Mesendoderm (in vitro differentiated cells): ENCODE measurements at regions not wholly inside any gene's neighbourhood (a gene's known extent, or its start where the extent isn't known, plus 50 kb on each side); places are given as distances from the start of the nearest gene placed in this dataset.
"Not testable (repeated sequence)": the region's sequence is repeated elsewhere in the genome, so short reads cannot be mapped to it uniquely, and the experiment has no call there.

Source experiments
- DNase-seq: peaks from one replicate; pipeline ENCODE4 v3.0.0; 2013
- H2AK5ac ChIP-seq: 2 replicates; pipeline ENCODE4 v1.6.1; 2013; ENCODE audit warnings: low read length, inconsistent platforms
- H2BK120ac ChIP-seq: 2 replicates; pipeline ENCODE4 v1.6.1; 2013; ENCODE audit warnings: low read depth, mild to moderate bottlenecking, low read length, moderate library complexity, mixed read lengths
- H2BK15ac ChIP-seq: replicated peaks from 2 replicates; pipeline ENCODE4 v1.6.1; 2013; ENCODE audit warnings: low read depth, mild to moderate bottlenecking, moderate library complexity
- H2BK5ac ChIP-seq: 2 replicates; pipeline ENCODE4 v1.6.1; 2013; ENCODE audit warnings: low read length, inconsistent platforms
- H3K18ac ChIP-seq: 2 replicates; pipeline ENCODE4 v1.6.1; 2013; ENCODE audit warnings: mild to moderate bottlenecking, low read length, mixed read lengths
- H3K23ac ChIP-seq: one replicate; pipeline ENCODE4 v1.6.1; 2013; ENCODE audit warnings: low read length
- H3K27ac ChIP-seq: 2 replicates; pipeline ENCODE4 v1.5.1; 2013; ENCODE audit warnings: low read depth, mild to moderate bottlenecking, inconsistent platforms, low read length, moderate library complexity
- H3K27me3 ChIP-seq: 2 replicates; pipeline ENCODE4 v1.6.1; 2013; ENCODE audit warnings: low read length, control low read depth, mild to moderate bottlenecking, inconsistent platforms; ENCODE audit not compliant: insufficient read depth, poor library complexity
- H3K36me3 ChIP-seq: 2 replicates; pipeline ENCODE4 v1.6.1; 2013; ENCODE audit warnings: low read length, inconsistent platforms; ENCODE audit not compliant: control insufficient read depth, insufficient read depth
- H3K4ac ChIP-seq: one replicate; pipeline ENCODE4 v1.6.1; 2013; ENCODE audit warnings: low read depth, mild to moderate bottlenecking, low read length, moderate library complexity
- H3K4me1 ChIP-seq: 2 replicates; pipeline ENCODE4 v1.6.1; 2013; ENCODE audit warnings: low read depth, low read length, inconsistent platforms; ENCODE audit not compliant: control insufficient read depth
- H3K4me2 ChIP-seq: 2 replicates; pipeline ENCODE4 v1.6.1; 2013; ENCODE audit warnings: low read length
- H3K4me3 ChIP-seq: 2 replicates; pipeline ENCODE4 v1.5.1; 2013; ENCODE audit warnings: mild to moderate bottlenecking, low read length
- H3K56ac ChIP-seq: one replicate; pipeline ENCODE4 v1.6.1; 2013; ENCODE audit warnings: low read length
- H3K79me1 ChIP-seq: 2 replicates; pipeline ENCODE4 v1.6.1; 2013; ENCODE audit warnings: low read length, inconsistent platforms
- H3K79me2 ChIP-seq: 2 replicates; pipeline ENCODE4 v1.6.1; 2013; ENCODE audit warnings: mild to moderate bottlenecking, low read length; ENCODE audit not compliant: control insufficient read depth, insufficient read depth
- H3K9ac ChIP-seq: 2 replicates; pipeline ENCODE4 v1.6.1; 2013; ENCODE audit warnings: low read length, inconsistent platforms
- H4K5ac ChIP-seq: one replicate; pipeline ENCODE4 v1.6.1; 2013; ENCODE audit warnings: low read length
- H4K8ac ChIP-seq: one replicate; pipeline ENCODE4 v1.6.1; 2013; ENCODE audit warnings: low read depth, mild to moderate bottlenecking, control low read depth, low read length, moderate library complexity
- WGBS: extraction: QIAGEN DNeasy Blood & Tissue Kit; methylation state at CpG from one replicate; pipeline ENCODE4 v1.1.7; 2013; ENCODE audit warnings: low lambda C conversion rate, missing lambda C conversion rate; ENCODE audit not compliant: insufficient coverage; ENCODE audit errors: extremely low coverage; 5-methylcytosine and 5-hydroxymethylcytosine counted together

GRCh38 chr12:24664161-24664880, 284.6 kb downstream of the BCAT1 start:
- Histone ChIP-seq H4K5ac (no peak overlapping the region), H2AK5ac (no peak overlapping the region), H3K27ac (no peak overlapping the region), H3K18ac (no peak overlapping the region), H3K79me2 (no peaks in the 10 kb centered on the region), H3K23ac (no peak overlapping the region), H3K56ac (no peak overlapping the region), H4K8ac (no peak overlapping the region), H2BK5ac (no peak overlapping the region), H3K36me3 (no peaks in the 10 kb centered on the region), H3K79me1 (no peaks in the 10 kb centered on the region), H2BK120ac (no peak overlapping the region), H3K4me3 (no peak overlapping the region), H3K4me2 (no peak overlapping the region), H3K4ac (no peak overlapping the region), H2BK15ac (no peak overlapping the region), H3K4me1 (no peaks in the 10 kb centered on the region), H3K27me3 (no peaks in the 10 kb centered on the region), H3K9ac (no peak overlapping the region)
- WGBS, result no CpG with 5 or more reads among the region's 9 CpGs
- no peak for DNase-seq

- no CpG with 5 or more reads among the region's 5 CpGs for WGBS
- no peak overlapping the region for H3K18ac ChIP-seq
- H3K36me3 ChIP-seq, result no peaks in the 10 kb centered on the region
Observed at GRCh38 chr12:24661657-24662096, 287.2 kb downstream of the BCAT1 start.

DNA sequence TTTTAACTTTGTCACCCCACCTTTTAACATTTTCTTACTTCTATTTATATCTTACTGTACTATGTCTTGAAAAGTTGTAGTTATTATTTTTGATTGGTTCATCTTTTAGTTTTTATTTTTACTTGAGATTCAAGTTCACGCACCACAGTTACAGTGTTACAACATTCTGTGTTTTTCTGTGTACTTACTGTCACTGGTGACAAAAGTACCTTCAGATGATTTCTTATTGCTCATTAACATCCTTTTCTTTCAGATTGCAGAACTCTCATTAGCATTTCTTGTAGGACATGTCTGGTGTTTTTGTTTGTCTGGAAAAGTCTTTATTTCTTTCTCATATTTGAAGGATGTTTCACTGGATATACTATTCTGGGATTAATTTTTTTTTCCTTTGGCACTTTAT, 289.9 kb downstream of the BCAT1 start:
- no peak overlapping the region for H4K8ac ChIP-seq
- no peaks in the 10 kb centered on the region for H3K4me1 ChIP-seq
- no peaks in the 10 kb centered on the region for H3K27me3 ChIP-seq
- H2BK15ac ChIP-seq, result no peak overlapping the region
- no peaks in the 10 kb centered on the region for H3K36me3 ChIP-seq
- no peak overlapping the region for H2AK5ac ChIP-seq
- WGBS, result no CpG with 5 or more reads among the region's 1 CpG
- H3K56ac ChIP-seq, result no peak overlapping the region
- H2BK5ac ChIP-seq, result no peak overlapping the region
- no peak overlapping the region for H3K4ac ChIP-seq
- H3K79me2 ChIP-seq, result no peaks in the 10 kb centered on the region
- H3K4me3 ChIP-seq, result no peak overlapping the region
- no peak overlapping the region for H3K9ac ChIP-seq
- H3K23ac ChIP-seq, result no peak overlapping the region
- no peak overlapping the region for H3K4me2 ChIP-seq
- H3K18ac ChIP-seq, result no peak overlapping the region
- DNase-seq, result no peak
- no peak overlapping the region for H4K5ac ChIP-seq
- H3K27ac ChIP-seq, result no peak overlapping the region
- no peak overlapping the region for H2BK120ac ChIP-seq
- no peaks in the 10 kb centered on the region for H3K79me1 ChIP-seq

More at GRCh38 chr12:24661657-24662096, 287.2 kb downstream of the BCAT1 start:
- Histone ChIP-seq H2BK120ac (no peak overlapping the region), H3K4me2 (no peak overlapping the region), H2BK5ac (no peak overlapping the region), H3K79me1 (no peaks in the 10 kb centered on the region), H3K4ac (no peak overlapping the region), H3K9ac (no peak overlapping the region), H2AK5ac (no peak overlapping the region), H4K8ac (no peak overlapping the region), H3K56ac (no peak overlapping the region), H3K4me3 (no peak overlapping the region), H3K27me3 (no peaks in the 10 kb centered on the region), H3K27ac (no peak overlapping the region), H3K23ac (no peak overlapping the region), H3K79me2 (no peaks in the 10 kb centered on the region), H2BK15ac (no peak overlapping the region), H3K4me1 (no peaks in the 10 kb centered on the region), H4K5ac (no peak overlapping the region)
- no peak for DNase-seq

- not testable (repeated sequence) for H3K4me2 ChIP-seq, H3K79me2 ChIP-seq
Observed at GRCh38 chr12:24654344-24654743, 294.6 kb downstream of the BCAT1 start.

GRCh38 chr12:24649634-24650033, 299.3 kb downstream of the BCAT1 start:
- no peak for DNase-seq
- no peak overlapping the region for H4K5ac ChIP-seq
- H2BK5ac ChIP-seq, result no peak overlapping the region
- no peak overlapping the region for H3K18ac ChIP-seq
- no peak overlapping the region for H3K23ac ChIP-seq
- no peak overlapping the region for H4K8ac ChIP-seq
- no peaks in the 10 kb centered on the region for H3K79me2 ChIP-seq
- H3K4me1 ChIP-seq, result no peaks in the 10 kb centered on the region
- no peaks in the 10 kb centered on the region for H3K36me3 ChIP-seq
- H3K4me3 ChIP-seq, result no peak overlapping the region
- no peak overlapping the region for H3K56ac ChIP-seq
- H2BK15ac ChIP-seq, result no peak overlapping the region
- H3K27ac ChIP-seq, result no peak overlapping the region
- no peak overlapping the region for H3K4ac ChIP-seq
- no peak overlapping the region for H2BK120ac ChIP-seq
- H3K9ac ChIP-seq, result no peak overlapping the region
- WGBS, result no CpG with 5 or more reads among the region's 4 CpGs
- H3K79me1 ChIP-seq, result no peaks in the 10 kb centered on the region
- H3K27me3 ChIP-seq, result no peaks in the 10 kb centered on the region
- no peak overlapping the region for H3K4me2 ChIP-seq
- H2AK5ac ChIP-seq, result no peak overlapping the region

More at GRCh38 chr12:24654344-24654743, 294.6 kb downstream of the BCAT1 start:
- H2BK15ac ChIP-seq, H3K4ac ChIP-seq, H3K4me3 ChIP-seq, H2BK5ac ChIP-seq, H4K8ac ChIP-seq, H3K27ac ChIP-seq, H3K18ac ChIP-seq, H3K79me1 ChIP-seq, H3K36me3 ChIP-seq, H3K9ac ChIP-seq, H2AK5ac ChIP-seq, H2BK120ac ChIP-seq, H3K23ac ChIP-seq, DNase-seq, H3K56ac ChIP-seq, H3K4me1 ChIP-seq, H4K5ac ChIP-seq, H3K27me3 ChIP-seq: not testable (repeated sequence)
- no CpG with 5 or more reads among the region's 4 CpGs for WGBS

DNA sequence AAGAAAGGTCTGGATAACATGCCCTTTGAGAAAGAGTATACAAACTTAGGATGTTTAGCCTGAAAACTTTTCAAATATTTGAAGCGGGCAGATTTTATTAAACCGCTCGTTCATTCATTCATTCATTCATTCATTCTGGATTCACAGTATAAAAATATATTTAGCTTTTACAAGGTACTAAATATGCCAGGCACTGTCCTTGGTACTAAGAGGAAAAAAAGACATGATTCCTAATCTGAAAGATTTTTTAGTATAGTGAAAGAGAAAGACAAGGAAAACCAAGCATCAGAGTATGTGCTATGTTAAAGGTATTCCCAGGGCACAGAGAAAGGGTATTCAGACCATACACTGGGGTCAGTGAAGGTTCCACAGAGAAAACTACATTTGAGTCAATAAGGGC, 299.7 kb downstream of the BCAT1 start:
- Histone ChIP-seq H3K4me3 (no peak overlapping the region), H4K5ac (no peak overlapping the region), H3K27ac (no peak overlapping the region), H3K27me3 (no peaks in the 10 kb centered on the region), H3K79me1 (no peaks in the 10 kb centered on the region), H3K4me2 (no peak overlapping the region), H2BK120ac (no peak overlapping the region), H2BK5ac (no peak overlapping the region), H3K56ac (no peak overlapping the region), H3K18ac (no peak overlapping the region), H4K8ac (no peak overlapping the region), H3K79me2 (no peaks in the 10 kb centered on the region), H2AK5ac (no peak overlapping the region), H3K4ac (no peak overlapping the region), H3K4me1 (no peaks in the 10 kb centered on the region), H3K9ac (no peak overlapping the region), H3K36me3 (no peaks in the 10 kb centered on the region), H3K23ac (no peak overlapping the region), H2BK15ac (no peak overlapping the region)
- no peak for DNase-seq
- no CpG with 5 or more reads among the region's 3 CpGs for WGBS
